ENCODE measurements at regions not wholly inside any gene's neighbourhood (a gene's known extent, or its start where the extent isn't known, plus 50 kb on each side); places are given as distances from the start of the nearest gene placed in this dataset.

- DNase-seq (no peak), ATAC-seq (no peak)
- 77 to 84% methylated on average over 4 of the region's 4 CpGs for WGBS, 2 donors
- Histone ChIP-seq H3K36me3 (no peaks in the 10 kb centered on the region), H3K27me3 (no peaks in the 10 kb centered on the region), H3K27ac (no peak overlapping the region), H3K4me1 (no peaks in the 10 kb centered on the region), H3K9me3 (peaks cover 0 to 4% (median 0%) of the 10 kb centered on the region in 11 donors), H3K4me3 (no peak overlapping the region)
- TF ChIP-seq CTCF (IDR thresholded peaks at IDR 0.05) = no peak
- intact Hi-C loops (cut with DNase I) = no loop called here
These were observed 171.7 kb upstream of the PHF14 start for GRCh38 chr7:10802011-10802410.

DNA sequence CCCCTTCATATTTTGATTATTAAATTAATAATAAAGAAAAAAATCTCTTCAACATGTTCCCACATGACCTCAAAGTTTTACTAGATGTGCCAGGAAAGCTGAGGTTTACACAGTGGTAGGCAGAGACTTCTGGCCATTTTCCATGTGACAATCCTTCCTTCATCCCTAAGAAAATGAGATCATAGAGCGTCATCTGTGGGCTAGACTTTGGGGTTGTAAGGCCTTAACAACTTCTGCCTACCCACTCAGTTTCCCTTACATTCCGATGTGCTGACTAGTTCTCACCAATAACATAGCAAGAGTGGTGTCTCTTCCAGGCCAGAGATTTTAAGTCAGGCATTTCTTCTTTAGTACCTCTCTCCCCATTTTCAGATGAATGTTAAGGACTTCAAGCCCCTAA, 171.1 kb upstream of the PHF14 start:
- intact Hi-C loops (cut with DNase I) = no loop called here
- no peaks in the 10 kb centered on the region for H3K27me3 ChIP-seq
- TF ChIP-seq CTCF (IDR thresholded peaks at IDR 0.05) = no peak
- 73 to 77% methylated on average over 2 of the region's 2 CpGs for WGBS, 2 donors
- H3K27ac ChIP-seq = no peak overlapping the region
- H3K36me3 ChIP-seq = no peaks in the 10 kb centered on the region
- peaks cover 0 to 4% (median 0%) of the 10 kb centered on the region in 11 donors for H3K9me3 ChIP-seq
- DNase-seq (no peak), ATAC-seq (no peak)
- H3K4me1 ChIP-seq = no peaks in the 10 kb centered on the region
- no peak overlapping the region for H3K4me3 ChIP-seq

GRCh38 chr7:10803720-10804119, 170.0 kb upstream of the PHF14 start:
- WGBS, 2 donors = 67 to 72% methylated on average over 4 of the region's 4 CpGs
- Histone ChIP-seq H3K27ac (no peak overlapping the region), H3K9me3 (peaks cover 0 to 4% (median 0%) of the 10 kb centered on the region in 11 donors), H3K4me1 (no peaks in the 10 kb centered on the region), H3K4me3 (no peak overlapping the region), H3K27me3 (no peaks in the 10 kb centered on the region), H3K36me3 (no peaks in the 10 kb centered on the region)
- intact Hi-C loops (cut with DNase I) = no loop called here
- DNase-seq = no peak
- no peak for TF ChIP-seq CTCF (IDR thresholded peaks at IDR 0.05)
- no peak for ATAC-seq

GRCh38 chr7:10804770-10805169, 168.9 kb upstream of the PHF14 start:
- H3K9me3 ChIP-seq = peaks cover 0 to 4% (median 0%) of the 10 kb centered on the region in 11 donors
- no peak overlapping the region for H3K4me3 ChIP-seq
- H3K27me3 ChIP-seq = no peaks in the 10 kb centered on the region
- no peaks in the 10 kb centered on the region for H3K36me3 ChIP-seq
- no peak overlapping the region for H3K27ac ChIP-seq
- intact Hi-C loops (cut with DNase I) = no loop called here
- no peak for ATAC-seq
- WGBS, 2 donors = 82 to 83% methylated on average over 5 of the region's 5 CpGs
- H3K4me1 ChIP-seq = no peaks in the 10 kb centered on the region
- no peak for TF ChIP-seq CTCF (IDR thresholded peaks at IDR 0.05)
- DNase-seq = no peak

DNA sequence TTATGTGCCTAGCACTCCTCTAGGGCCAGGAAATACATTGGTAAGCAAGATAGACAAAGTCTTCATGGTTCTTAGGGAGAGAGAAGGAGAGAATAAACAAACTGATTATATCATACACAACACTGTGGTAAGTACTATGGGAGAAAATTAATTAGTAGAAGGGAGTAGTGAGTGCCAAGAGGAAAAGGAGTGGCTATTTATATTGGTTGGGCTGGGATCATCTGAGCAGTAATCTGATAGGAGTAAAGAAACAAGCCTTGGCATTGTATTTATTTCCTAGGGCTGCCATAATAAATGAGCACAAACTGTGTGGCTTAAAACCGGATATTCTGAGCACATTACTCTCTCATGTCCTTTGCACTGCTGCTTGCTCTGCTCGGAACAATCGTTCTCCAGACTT, 158.1 kb upstream of the PHF14 start:
- ATAC-seq = no peak
- H3K9me3 ChIP-seq = no peaks in the 10 kb centered on the region
- WGBS, 2 donors = 64 to 67% methylated on average over 3 of the region's 3 CpGs
- DNase-seq = no peak
- TF ChIP-seq CTCF (IDR thresholded peaks at IDR 0.05) = no peak
- peaks cover 0 to 3% (median 0%) of the 10 kb centered on the region in 7 donors for H3K27me3 ChIP-seq
- H3K27ac ChIP-seq = no peak overlapping the region
- intact Hi-C loops (cut with DNase I) = no loop called here
- H3K4me1 ChIP-seq = no peaks in the 10 kb centered on the region
- no peak overlapping the region for H3K4me3 ChIP-seq
- no peaks in the 10 kb centered on the region for H3K36me3 ChIP-seq

Measured in heart right ventricle (tissue), 16 donors.